ENCODE measurements at regions not wholly inside any gene's neighbourhood (a gene's known extent, or its start where the extent isn't known, plus 50 kb on each side); places are given as distances from the start of the nearest gene placed in this dataset.
"Not testable (repeated sequence)": the region's sequence is repeated elsewhere in the genome, so short reads cannot be mapped to it uniquely, and the experiment has no call there.

DNA sequence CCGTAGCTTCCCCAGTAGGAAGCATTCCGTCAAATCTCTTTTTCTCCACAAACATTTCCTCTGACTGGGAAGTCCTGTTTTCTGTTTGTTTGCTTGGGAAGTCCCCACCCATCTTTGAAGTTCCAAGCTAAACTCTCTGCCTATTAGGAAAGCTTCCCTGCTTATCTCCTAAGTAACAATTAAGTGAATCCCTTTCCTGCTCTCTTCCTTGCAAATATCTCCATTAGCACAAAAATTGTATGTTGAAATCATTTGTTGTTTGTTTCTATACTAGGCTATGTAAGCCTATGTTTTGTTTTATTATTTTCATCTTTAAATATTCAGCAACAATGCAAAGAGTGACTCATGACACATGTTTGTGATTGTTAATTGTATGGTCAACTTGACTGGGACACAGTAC, 812.6 kb upstream of the LRATD1 start:
- DNase-seq (ENCODE audit: low read depth in 1 of 2, low spot score in 1 of 2), result peak in 1 of 2 donors; percentile 30
- no peaks in the 10 kb centered on the region for H3K9me3 ChIP-seq (ENCODE audit: low read depth)
- no peaks in the 10 kb centered on the region for H3K27me3 ChIP-seq
- no peak overlapping the region for H3K4me3 ChIP-seq
- H3K27ac ChIP-seq, result no peak overlapping the region
- TF ChIP-seq, protein P1, sequence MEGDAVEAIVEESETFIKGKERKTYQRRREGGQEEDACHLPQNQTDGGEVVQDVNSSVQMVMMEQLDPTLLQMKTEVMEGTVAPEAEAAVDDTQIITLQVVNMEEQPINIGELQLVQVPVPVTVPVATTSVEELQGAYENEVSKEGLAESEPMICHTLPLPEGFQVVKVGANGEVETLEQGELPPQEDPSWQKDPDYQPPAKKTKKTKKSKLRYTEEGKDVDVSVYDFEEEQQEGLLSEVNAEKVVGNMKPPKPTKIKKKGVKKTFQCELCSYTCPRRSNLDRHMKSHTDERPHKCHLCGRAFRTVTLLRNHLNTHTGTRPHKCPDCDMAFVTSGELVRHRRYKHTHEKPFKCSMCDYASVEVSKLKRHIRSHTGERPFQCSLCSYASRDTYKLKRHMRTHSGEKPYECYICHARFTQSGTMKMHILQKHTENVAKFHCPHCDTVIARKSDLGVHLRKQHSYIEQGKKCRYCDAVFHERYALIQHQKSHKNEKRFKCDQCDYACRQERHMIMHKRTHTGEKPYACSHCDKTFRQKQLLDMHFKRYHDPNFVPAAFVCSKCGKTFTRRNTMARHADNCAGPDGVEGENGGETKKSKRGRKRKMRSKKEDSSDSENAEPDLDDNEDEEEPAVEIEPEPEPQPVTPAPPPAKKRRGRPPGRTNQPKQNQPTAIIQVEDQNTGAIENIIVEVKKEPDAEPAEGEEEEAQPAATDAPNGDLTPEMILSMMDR (IDR thresholded peaks at IDR 0.05; ENCODE audit: low read depth, low read length), result no peak
- no peaks in the 10 kb centered on the region for H3K36me3 ChIP-seq
- no peaks in the 10 kb centered on the region for H3K4me1 ChIP-seq (ENCODE audit: low read depth)

GRCh38 chr2:13821255-13821880, 811.1 kb upstream of the LRATD1 start:
- DNase-seq (ENCODE audit: low read depth in 1 of 2, low spot score in 1 of 2), result peak in 1 of 2 donors; percentile 90
- Histone ChIP-seq H3K9me3 (ENCODE audit: low read depth) (no peaks in the 10 kb centered on the region), H3K4me3 (no peak overlapping the region), H3K4me1 (ENCODE audit: low read depth) (no peaks in the 10 kb centered on the region), H3K27ac (no peak overlapping the region), H3K27me3 (no peaks in the 10 kb centered on the region), H3K36me3 (no peaks in the 10 kb centered on the region)
- TF ChIP-seq, protein P1 (IDR thresholded peaks at IDR 0.05; ENCODE audit: low read depth, low read length), result no peak

GRCh38 chr2:13822365-13822764, 810.2 kb upstream of the LRATD1 start:
- H3K36me3 ChIP-seq, result no peaks in the 10 kb centered on the region
- H3K27ac ChIP-seq, result no peak overlapping the region
- no peak overlapping the region for H3K4me3 ChIP-seq
- no peaks in the 10 kb centered on the region for H3K27me3 ChIP-seq
- TF ChIP-seq, protein P1 (IDR thresholded peaks at IDR 0.05; ENCODE audit: low read depth, low read length), result no peak
- H3K9me3 ChIP-seq (ENCODE audit: low read depth), result no peaks in the 10 kb centered on the region
- H3K4me1 ChIP-seq (ENCODE audit: low read depth), result no peaks in the 10 kb centered on the region
- no peak for DNase-seq (ENCODE audit: low read depth in 1 of 2, low spot score in 1 of 2)

- H3K27me3 ChIP-seq, result no peaks in the 10 kb centered on the region
- H3K4me3 ChIP-seq, result no peak overlapping the region
- no peaks in the 10 kb centered on the region for H3K9me3 ChIP-seq (ENCODE audit: low read depth)
- TF ChIP-seq, protein P1 (IDR thresholded peaks at IDR 0.05; ENCODE audit: low read depth, low read length), result no peak
- no peaks in the 10 kb centered on the region for H3K36me3 ChIP-seq
- H3K4me1 ChIP-seq (ENCODE audit: low read depth), result no peaks in the 10 kb centered on the region
- H3K27ac ChIP-seq, result no peak overlapping the region
- DNase-seq (ENCODE audit: low read depth in 1 of 2, low spot score in 1 of 2), result no peak
Observed at GRCh38 chr2:13826314-13826853, 806.1 kb upstream of the LRATD1 start.

GRCh38 chr2:13858626-13859025, 773.9 kb upstream of the LRATD1 start:
- TF ChIP-seq, protein P1 (IDR thresholded peaks at IDR 0.05; ENCODE audit: low read depth, low read length), result no peak
- Histone ChIP-seq H3K27me3 (no peaks in the 10 kb centered on the region), H3K27ac (no peak overlapping the region), H3K4me1 (ENCODE audit: low read depth) (no peaks in the 10 kb centered on the region), H3K4me3 (no peak overlapping the region), H3K9me3 (ENCODE audit: low read depth) (no peaks in the 10 kb centered on the region), H3K36me3 (no peaks in the 10 kb centered on the region)
- DNase-seq (ENCODE audit: low read depth in 1 of 2, low spot score in 1 of 2), result no peak

DNA sequence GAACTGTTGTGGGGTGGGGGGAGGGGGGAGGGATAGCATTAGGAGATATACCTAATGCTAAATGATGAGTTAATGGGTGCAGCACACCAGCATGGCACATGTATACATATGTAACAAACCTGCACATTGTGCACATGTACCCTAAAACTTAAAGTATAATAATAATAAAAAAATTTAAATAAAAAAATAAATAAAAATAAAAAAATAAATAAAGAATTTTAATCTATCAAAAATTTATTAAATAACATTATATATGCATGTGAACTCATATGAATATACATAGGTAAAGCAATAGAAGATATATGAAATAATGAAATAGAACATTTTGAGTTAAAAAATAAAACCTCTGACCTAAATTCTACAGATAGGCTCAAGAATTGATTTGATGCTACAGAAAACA, 764.2 kb upstream of the LRATD1 start:
- not testable (repeated sequence) for H3K9me3 ChIP-seq (ENCODE audit: low read depth); H3K27me3 ChIP-seq; H3K4me1 ChIP-seq (ENCODE audit: low read depth); DNase-seq (ENCODE audit: low read depth in 1 of 2, low spot score in 1 of 2); H3K4me3 ChIP-seq; H3K27ac ChIP-seq; H3K36me3 ChIP-seq

Data from cardiac muscle cell (in vitro differentiated cells and primary cell).